GM23338 (cell line): ENCODE measurements at regions not wholly inside any gene's neighbourhood (a gene's known extent, or its start where the extent isn't known, plus 50 kb on each side); places are given as distances from the start of the nearest gene placed in this dataset.

ENCODE experiments used
- CREB1 ChIP-seq: fragments of 250-450 bp; sonication (Bioruptor Pico); IDR thresholded peaks from 2 replicates; pipeline ENCODE4 v1.5.0; 2020; ENCODE audit warnings: low read depth, mild to moderate bottlenecking, moderate library complexity
- EZH2 ChIP-seq: fragments of 200-600 bp; sonication (generic); IDR thresholded peaks from one replicate; pipeline ENCODE4 v1.8.0; 2017; ENCODE audit warnings: antibody characterized with exemption, mild to moderate bottlenecking, low read depth; ENCODE audit not compliant: unreplicated experiment
- EZH2phosphoT487 ChIP-seq: fragments of 200-600 bp; sonication (generic); IDR thresholded peaks from one replicate; pipeline ENCODE4 v1.8.1; 2018; ENCODE audit warnings: antibody characterized with exemption; ENCODE audit not compliant: unreplicated experiment
- JUNB ChIP-seq: IDR thresholded peaks from one replicate; pipeline ENCODE4 v1.6.1; 2016; ENCODE audit warnings: antibody characterized with exemption; ENCODE audit not compliant: unreplicated experiment
- POLR2AphosphoS5 ChIP-seq: IDR thresholded peaks from 2 replicates; pipeline ENCODE4 v1.6.1; 2016; ENCODE audit warnings: antibody characterized with exemption, low read depth
- ZNF114 ChIP-seq: fragments of 250-450 bp; sonication (Bioruptor Pico); IDR thresholded peaks from 2 replicates; pipeline ENCODE4 v1.5.0; 2020; ENCODE audit warnings: mild to moderate bottlenecking, moderate library complexity
- TF ChIP-seq, protein P1 (sequence below), 2 experiments: fragments of 200-600 bp in 1 of 2; sonication (generic) in 1 of 2; conservative IDR thresholded peaks; 2 replicates each; pipeline versions ENCODE4 v1.5.1 to v1.6.1; 2016 to 2017; ENCODE audit warnings: antibody characterized with exemption in 2 of 2, low read depth in 2 of 2, mild to moderate bottlenecking in 2 of 2, moderate library complexity in 1 of 2
- TF ChIP-seq, protein P2 (sequence below): IDR thresholded peaks from one replicate; pipeline ENCODE4 v1.6.1; 2018; ENCODE audit warnings: antibody characterized with exemption; ENCODE audit not compliant: unreplicated experiment
- TF ChIP-seq, protein P3 (sequence below): IDR thresholded peaks from 2 replicates; pipeline ENCODE4 v1.6.1; 2016; ENCODE audit warnings: antibody characterized with exemption

DNA sequence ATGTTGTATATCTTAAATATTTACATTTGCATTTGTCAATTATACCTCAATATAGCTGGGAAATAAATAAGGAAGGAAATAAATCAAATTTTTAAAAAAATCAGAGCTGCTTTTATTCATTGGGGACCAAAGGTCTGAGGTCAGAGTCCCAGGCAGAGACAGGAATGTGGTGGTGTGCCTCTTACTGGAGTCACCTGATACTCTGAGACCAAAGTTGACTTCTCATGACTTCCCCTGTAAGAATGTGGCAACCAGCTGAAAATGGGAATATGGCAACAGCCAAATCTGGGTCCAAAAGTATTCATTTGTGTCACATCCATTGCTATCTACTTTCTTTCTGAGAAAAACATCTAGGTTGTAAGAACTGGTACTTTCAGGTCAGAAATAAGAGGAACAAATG is 496.6 kb upstream of the TMPO start:
- no peak for TF ChIP-seq EZH2
- TF ChIP-seq POLR2AphosphoS5 = no peak
- TF ChIP-seq, protein P1, sequence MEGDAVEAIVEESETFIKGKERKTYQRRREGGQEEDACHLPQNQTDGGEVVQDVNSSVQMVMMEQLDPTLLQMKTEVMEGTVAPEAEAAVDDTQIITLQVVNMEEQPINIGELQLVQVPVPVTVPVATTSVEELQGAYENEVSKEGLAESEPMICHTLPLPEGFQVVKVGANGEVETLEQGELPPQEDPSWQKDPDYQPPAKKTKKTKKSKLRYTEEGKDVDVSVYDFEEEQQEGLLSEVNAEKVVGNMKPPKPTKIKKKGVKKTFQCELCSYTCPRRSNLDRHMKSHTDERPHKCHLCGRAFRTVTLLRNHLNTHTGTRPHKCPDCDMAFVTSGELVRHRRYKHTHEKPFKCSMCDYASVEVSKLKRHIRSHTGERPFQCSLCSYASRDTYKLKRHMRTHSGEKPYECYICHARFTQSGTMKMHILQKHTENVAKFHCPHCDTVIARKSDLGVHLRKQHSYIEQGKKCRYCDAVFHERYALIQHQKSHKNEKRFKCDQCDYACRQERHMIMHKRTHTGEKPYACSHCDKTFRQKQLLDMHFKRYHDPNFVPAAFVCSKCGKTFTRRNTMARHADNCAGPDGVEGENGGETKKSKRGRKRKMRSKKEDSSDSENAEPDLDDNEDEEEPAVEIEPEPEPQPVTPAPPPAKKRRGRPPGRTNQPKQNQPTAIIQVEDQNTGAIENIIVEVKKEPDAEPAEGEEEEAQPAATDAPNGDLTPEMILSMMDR (conservative IDR thresholded peaks at IDR 0.05; ENCODE audit: low read depth in 2 of 2) = no peak
- TF ChIP-seq EZH2phosphoT487 = no peak
- TF ChIP-seq, protein P2, sequence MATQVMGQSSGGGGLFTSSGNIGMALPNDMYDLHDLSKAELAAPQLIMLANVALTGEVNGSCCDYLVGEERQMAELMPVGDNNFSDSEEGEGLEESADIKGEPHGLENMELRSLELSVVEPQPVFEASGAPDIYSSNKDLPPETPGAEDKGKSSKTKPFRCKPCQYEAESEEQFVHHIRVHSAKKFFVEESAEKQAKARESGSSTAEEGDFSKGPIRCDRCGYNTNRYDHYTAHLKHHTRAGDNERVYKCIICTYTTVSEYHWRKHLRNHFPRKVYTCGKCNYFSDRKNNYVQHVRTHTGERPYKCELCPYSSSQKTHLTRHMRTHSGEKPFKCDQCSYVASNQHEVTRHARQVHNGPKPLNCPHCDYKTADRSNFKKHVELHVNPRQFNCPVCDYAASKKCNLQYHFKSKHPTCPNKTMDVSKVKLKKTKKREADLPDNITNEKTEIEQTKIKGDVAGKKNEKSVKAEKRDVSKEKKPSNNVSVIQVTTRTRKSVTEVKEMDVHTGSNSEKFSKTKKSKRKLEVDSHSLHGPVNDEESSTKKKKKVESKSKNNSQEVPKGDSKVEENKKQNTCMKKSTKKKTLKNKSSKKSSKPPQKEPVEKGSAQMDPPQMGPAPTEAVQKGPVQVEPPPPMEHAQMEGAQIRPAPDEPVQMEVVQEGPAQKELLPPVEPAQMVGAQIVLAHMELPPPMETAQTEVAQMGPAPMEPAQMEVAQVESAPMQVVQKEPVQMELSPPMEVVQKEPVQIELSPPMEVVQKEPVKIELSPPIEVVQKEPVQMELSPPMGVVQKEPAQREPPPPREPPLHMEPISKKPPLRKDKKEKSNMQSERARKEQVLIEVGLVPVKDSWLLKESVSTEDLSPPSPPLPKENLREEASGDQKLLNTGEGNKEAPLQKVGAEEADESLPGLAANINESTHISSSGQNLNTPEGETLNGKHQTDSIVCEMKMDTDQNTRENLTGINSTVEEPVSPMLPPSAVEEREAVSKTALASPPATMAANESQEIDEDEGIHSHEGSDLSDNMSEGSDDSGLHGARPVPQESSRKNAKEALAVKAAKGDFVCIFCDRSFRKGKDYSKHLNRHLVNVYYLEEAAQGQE = no peak
- no peak for TF ChIP-seq CREB1
- no peak for TF ChIP-seq ZNF114 (CRISPR knock-in tag)
- TF ChIP-seq, protein P3, sequence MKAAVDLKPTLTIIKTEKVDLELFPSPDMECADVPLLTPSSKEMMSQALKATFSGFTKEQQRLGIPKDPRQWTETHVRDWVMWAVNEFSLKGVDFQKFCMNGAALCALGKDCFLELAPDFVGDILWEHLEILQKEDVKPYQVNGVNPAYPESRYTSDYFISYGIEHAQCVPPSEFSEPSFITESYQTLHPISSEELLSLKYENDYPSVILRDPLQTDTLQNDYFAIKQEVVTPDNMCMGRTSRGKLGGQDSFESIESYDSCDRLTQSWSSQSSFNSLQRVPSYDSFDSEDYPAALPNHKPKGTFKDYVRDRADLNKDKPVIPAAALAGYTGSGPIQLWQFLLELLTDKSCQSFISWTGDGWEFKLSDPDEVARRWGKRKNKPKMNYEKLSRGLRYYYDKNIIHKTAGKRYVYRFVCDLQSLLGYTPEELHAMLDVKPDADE = no peak
- TF ChIP-seq JUNB = no peak
